ENCODE measurements at regions not wholly inside any gene's neighbourhood (a gene's known extent, or its start where the extent isn't known, plus 50 kb on each side); places are given as distances from the start of the nearest gene placed in this dataset.

GRCh38 chr17:73710095-73710592 is 65.9 kb upstream of the SDK2 start:
- peak overlapping the region; percentile 38 for H3K4me2 ChIP-seq (ENCODE audit: low read length)

More at GRCh38 chr17:73710095-73710592, 65.9 kb upstream of the SDK2 start:
- ATAC-seq, result peak; percentile 94
- Histone ChIP-seq H3K79me2 (ENCODE audit: insufficient read depth, low read length) (no peaks in the 10 kb centered on the region), H3K9me3 (ENCODE audit: control insufficient read depth in 1 of 2, insufficient read depth in 1 of 2, low read depth in 1 of 2, low read length in 2 of 2) (no peaks in the 10 kb centered on the region), H3K27me3 (ENCODE audit: insufficient read depth, low read length) (peaks cover 55% of the 10 kb centered on the region), H3K9ac (ENCODE audit: low read length) (no peak overlapping the region), H3K36me3 (ENCODE audit: control insufficient read depth in 1 of 2, insufficient read depth in 2 of 2, low read length in 2 of 2) (no peaks in the 10 kb centered on the region), H3K4me1 (ENCODE audit: control insufficient read depth in 1 of 2, insufficient read depth in 2 of 2, low read length in 2 of 2) (peaks cover 0 to 5% of the 10 kb centered on the region in 2 experiments; a peak in 1 of 4 replicates), H3K4me3 (replicated peaks in 1 of 2; ENCODE audit: low read depth in 1 of 2, low read length in 2 of 2) (no peak overlapping the region), H2AFZ (ENCODE audit: low read depth, low read length, poor library complexity, severe bottlenecking) (peak overlapping the region; percentile 43), H4K20me1 (ENCODE audit: insufficient read depth) (no peaks in the 10 kb centered on the region), H3K9me2 (ENCODE audit: insufficient read depth) (no peaks in the 10 kb centered on the region), H3K27ac (ENCODE audit: low read depth, low read length) (no peak overlapping the region)
- DNase-seq (ENCODE audit: low read depth, low spot score), result peak; percentile 67
- TF ChIP-seq ZNF274 (IDR thresholded peaks at IDR 0.05; ENCODE audit: low read depth, low read length) (no peak), CTCF (IDR thresholded peaks at IDR 0.05 in 2 of 3, conservative IDR thresholded peaks at IDR 0.05 in 1 of 3; ENCODE audit: borderline replicate concordance in 1 of 3, insufficient read depth in 1 of 3, low read depth in 2 of 3, low read length in 2 of 3) (peak; percentile 83 to 94 (median 90)), YY1 (IDR thresholded peaks at IDR 0.05; ENCODE audit: extremely low read depth, insufficient replicate concordance, low read depth, low read length) (peak; percentile 19), MAX (IDR thresholded peaks at IDR 0.05) (no peak), RAD21 (IDR thresholded peaks at IDR 0.05; ENCODE audit: low read depth) (peak; percentile 90), ZFX (IDR thresholded peaks at IDR 0.05) (no peak)
- RAD21 ChIA-PET (ENCODE audit: low non-redundant PET in 1 of 2, low total read pairs in 2 of 2, uncharacterized antibody in 2 of 2, unreplicated experiment in 2 of 2), result interaction anchor here in 1 of 2 experiments (1.0 to 1.8 kb wide), 2 partner anchors 280 to 340 kb away, joined by 3 to 6 read pairs; no protein-coding TSS in a partner anchor
- intact Hi-C loops (cut with micrococcal nuclease), result loop anchor here (1.0 to 10.0 kb wide), 5 partner anchors 53 to 453 kb away; no protein-coding TSS in a partner anchor
- CTCF ChIA-PET, result interaction anchor here (0.6 to 1.7 kb wide), 8 partner anchors 10 to 289 kb away, joined by 3 to 20 read pairs (median 4); no protein-coding TSS in a partner anchor
- no TSS peak for BruUV-seq (replicated peaks)
- POLR2A ChIA-PET, result no interaction called here

Data from HCT116 (cell line).